ENCODE measurements at regions not wholly inside any gene's neighbourhood (a gene's known extent, or its start where the extent isn't known, plus 50 kb on each side); places are given as distances from the start of the nearest gene placed in this dataset.
A peak's percentile ranks its signal among the peaks of the same experiment; 100 is the strongest.

DNA sequence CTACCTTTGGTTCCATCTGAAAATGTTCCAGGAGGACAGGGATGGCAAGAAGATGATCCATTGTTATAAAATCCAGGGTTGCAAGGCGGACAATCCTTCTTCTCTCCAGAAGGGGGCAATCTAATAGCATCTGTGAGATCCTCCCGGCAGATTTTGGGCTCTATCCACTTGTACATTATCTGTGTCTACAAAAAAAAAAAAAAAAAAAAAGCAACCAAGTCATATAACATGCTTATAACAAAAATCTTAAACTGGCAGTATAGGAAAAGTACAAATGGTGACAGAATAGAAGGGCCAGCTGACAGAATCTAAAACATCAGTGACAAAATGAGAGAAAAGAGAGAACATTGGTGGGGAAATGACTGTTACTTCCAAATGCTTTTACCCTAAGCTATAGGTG, 132.7 kb downstream of the ELAPOR2 start:
- peak; percentile 81 for TF ChIP-seq CTCF (IDR thresholded peaks at IDR 0.05)
- TF ChIP-seq EZH2 (IDR thresholded peaks at IDR 0.05; ENCODE audit: borderline replicate concordance, insufficient read depth, low read depth, low read length, poor library complexity, severe bottlenecking) = no peak
